ENCODE measurements at regions not wholly inside any gene's neighbourhood (a gene's known extent, or its start where the extent isn't known, plus 50 kb on each side); places are given as distances from the start of the nearest gene placed in this dataset.

GRCh38 chr3:55165278-55165677, 237.4 kb upstream of the LRTM1 start:
- TF ChIP-seq POLR2AphosphoS5 (IDR thresholded peaks at IDR 0.05; ENCODE audit: low read depth, low read length) (no peak), POLR2A (IDR thresholded peaks at IDR 0.05; ENCODE audit: low read depth, low read length) (no peak)
